Esophagus muscularis mucosa (tissue), 3 donors: ENCODE measurements at regions not wholly inside any gene's neighbourhood (a gene's known extent, or its start where the extent isn't known, plus 50 kb on each side); places are given as distances from the start of the nearest gene placed in this dataset.

Source experiments
- POLR2A ChIP-seq: fragments of 450-650 bp; IDR thresholded peaks from one replicate; pipeline ENCODE4 v1.6.1; 2017; ENCODE audit warnings: antibody characterized with exemption, moderate library complexity, mild to moderate bottlenecking, low read depth
- POLR2AphosphoS5 ChIP-seq, 2 donors: sonication (generic); formaldehyde crosslinking; IDR thresholded peaks; one replicate each; pipeline ENCODE4 v1.6.1; 2017; ENCODE audit warnings: antibody characterized with exemption in 2 of 2
- TF ChIP-seq, protein P1 (sequence below), 3 experiments: fragments of 200-600 bp in 2 of 3; fragments of 450-650 bp in 1 of 3; sonication (generic) in 2 of 3; IDR thresholded peaks; one replicate each; pipeline ENCODE4 v1.5.1; 2017 to 2019; ENCODE audit warnings: antibody characterized with exemption in 3 of 3, mild to moderate bottlenecking in 2 of 3, moderate library complexity in 1 of 3

GRCh38 chr7:41877118-41877517 lies 174.2 kb upstream of the INHBA start:
- TF ChIP-seq, protein P1, sequence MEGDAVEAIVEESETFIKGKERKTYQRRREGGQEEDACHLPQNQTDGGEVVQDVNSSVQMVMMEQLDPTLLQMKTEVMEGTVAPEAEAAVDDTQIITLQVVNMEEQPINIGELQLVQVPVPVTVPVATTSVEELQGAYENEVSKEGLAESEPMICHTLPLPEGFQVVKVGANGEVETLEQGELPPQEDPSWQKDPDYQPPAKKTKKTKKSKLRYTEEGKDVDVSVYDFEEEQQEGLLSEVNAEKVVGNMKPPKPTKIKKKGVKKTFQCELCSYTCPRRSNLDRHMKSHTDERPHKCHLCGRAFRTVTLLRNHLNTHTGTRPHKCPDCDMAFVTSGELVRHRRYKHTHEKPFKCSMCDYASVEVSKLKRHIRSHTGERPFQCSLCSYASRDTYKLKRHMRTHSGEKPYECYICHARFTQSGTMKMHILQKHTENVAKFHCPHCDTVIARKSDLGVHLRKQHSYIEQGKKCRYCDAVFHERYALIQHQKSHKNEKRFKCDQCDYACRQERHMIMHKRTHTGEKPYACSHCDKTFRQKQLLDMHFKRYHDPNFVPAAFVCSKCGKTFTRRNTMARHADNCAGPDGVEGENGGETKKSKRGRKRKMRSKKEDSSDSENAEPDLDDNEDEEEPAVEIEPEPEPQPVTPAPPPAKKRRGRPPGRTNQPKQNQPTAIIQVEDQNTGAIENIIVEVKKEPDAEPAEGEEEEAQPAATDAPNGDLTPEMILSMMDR (IDR thresholded peaks at IDR 0.05), result no peak
- TF ChIP-seq POLR2AphosphoS5 (IDR thresholded peaks at IDR 0.05), result no peak
- TF ChIP-seq POLR2A, result no peak
